SK-N-DZ (cell line): ENCODE measurements at regions not wholly inside any gene's neighbourhood (a gene's known extent, or its start where the extent isn't known, plus 50 kb on each side); places are given as distances from the start of the nearest gene placed in this dataset.
"Not testable (repeated sequence)": the region's sequence is repeated elsewhere in the genome, so short reads cannot be mapped to it uniquely, and the experiment has no call there.

ENCODE experiments used
- DNase-seq: peaks from one replicate; pipeline ENCODE4 v3.0.0-alpha.2; 2015; ENCODE audit warnings: low spot score

- DNase-seq: no peak
Measured at GRCh38 chr13:108003626-108004025, 211.7 kb downstream of the LIG4 start.

GRCh38 chr13:108000998-108001397 is 214.3 kb downstream of the LIG4 start:
- DNase-seq: no peak

GRCh38 chr13:107999751-108000150 is 215.6 kb downstream of the LIG4 start:
- no peak for DNase-seq

- no peak for DNase-seq
Measured at GRCh38 chr13:107994137-107994536, 221.2 kb downstream of the LIG4 start.

GRCh38 chr13:107993239-107993949 is 221.9 kb downstream of the LIG4 start:
- no peak for DNase-seq

GRCh38 chr13:107992542-107992941 is 222.8 kb downstream of the LIG4 start:
- DNase-seq: no peak

- no peak for DNase-seq
Measured at GRCh38 chr13:107977071-107977574, 238.2 kb downstream of the LIG4 start.

GRCh38 chr13:107976628-107977027 is 238.7 kb downstream of the LIG4 start:
- no peak for DNase-seq

GRCh38 chr13:107974409-107974808 is 240.9 kb downstream of the LIG4 start:
- DNase-seq: no peak

DNA sequence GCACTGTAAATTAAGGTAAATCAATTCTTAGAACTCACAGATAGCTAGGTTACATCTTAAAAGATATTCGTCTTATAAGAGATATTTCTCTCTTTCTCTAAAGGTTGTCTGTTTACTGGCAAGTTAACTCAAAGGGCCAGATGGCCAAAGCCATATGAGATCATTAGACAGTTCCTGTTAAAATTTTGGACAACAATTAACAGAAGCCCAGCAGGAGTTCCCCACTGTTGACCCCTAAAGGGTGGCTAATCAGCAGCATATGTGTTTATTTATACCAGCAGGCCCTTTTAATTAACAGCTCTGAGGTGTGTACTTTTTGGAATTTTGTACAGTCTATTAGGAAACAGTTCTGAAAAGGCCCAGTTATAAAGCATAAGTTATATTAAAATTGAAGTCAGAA is 245.8 kb downstream of the LIG4 start:
- no peak for DNase-seq

GRCh38 chr13:107968470-107968869 is 246.9 kb downstream of the LIG4 start:
- DNase-seq: no peak

GRCh38 chr13:107964395-107964794 is 250.9 kb downstream of the LIG4 start:
- no peak for DNase-seq

DNA sequence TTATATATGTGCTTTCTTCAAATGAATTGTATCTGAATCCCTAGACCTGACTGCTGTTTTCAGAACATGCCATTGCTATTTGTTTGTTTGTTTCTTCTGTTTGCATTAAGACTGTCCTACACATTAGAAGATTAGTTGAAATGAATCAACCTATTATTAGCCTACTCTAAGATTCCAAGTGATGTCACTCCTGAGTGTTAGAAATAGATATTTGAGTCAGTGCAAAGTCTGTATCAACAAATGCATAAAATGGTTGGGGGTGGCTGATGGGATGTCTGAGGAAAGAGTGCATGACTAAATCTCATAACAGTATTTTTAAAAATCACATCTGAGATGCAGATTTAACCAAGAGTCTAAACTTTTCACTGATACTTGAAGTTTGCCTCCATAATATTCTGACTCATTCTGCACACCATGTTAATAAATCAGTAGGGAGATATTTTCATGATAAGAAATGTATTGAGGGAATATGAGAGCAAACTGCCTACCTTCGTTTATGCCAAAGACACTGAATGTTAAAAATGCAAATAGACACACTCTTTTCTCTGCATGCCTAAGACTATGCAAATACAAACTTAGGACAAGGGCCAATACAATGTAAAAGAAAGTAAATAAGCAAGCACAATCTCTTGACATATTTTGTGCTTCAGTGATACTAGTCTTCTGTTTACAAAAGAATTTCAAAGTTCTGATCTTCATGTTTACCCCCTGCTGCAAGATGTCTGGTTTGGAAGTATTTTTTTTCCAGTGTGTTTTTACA is 253.3 kb downstream of the LIG4 start:
- DNase-seq: no peak

GRCh38 chr13:107960301-107960700 is 255.0 kb downstream of the LIG4 start:
- DNase-seq: no peak

- no peak for DNase-seq
Measured at GRCh38 chr13:107956889-107957288, 258.4 kb downstream of the LIG4 start.

DNA sequence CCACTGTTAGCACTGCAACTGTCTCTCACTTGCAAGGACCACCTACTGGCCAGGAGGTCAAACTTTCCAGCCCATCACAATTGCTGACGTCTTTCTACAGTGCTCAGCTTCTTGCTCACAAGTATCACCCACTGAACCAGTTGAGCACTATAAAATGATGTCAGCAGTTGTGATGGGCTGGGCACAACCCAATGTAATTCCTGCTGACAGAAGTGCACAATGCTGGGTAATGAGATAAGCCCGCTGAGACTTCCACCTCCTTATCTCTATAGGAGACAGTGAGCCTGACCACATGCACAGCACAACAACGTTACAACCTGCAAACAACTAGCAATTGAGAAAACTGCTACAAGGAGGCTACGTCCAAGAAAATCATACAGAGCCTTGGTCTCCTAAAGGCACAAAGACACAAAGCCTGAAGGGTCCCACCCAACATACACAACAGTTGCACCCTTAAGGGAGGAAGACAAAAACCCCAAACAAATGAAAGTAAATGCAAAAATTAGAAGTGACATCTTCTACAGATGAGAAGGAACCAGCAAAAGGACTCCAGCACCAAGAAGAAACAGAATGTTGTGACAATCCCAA is 273.2 kb downstream of the LIG4 start:
- DNase-seq: no peak

- DNase-seq: no peak
Measured at GRCh38 chr13:107941345-107942029, 273.8 kb downstream of the LIG4 start.

GRCh38 chr13:107937848-107938247 is 277.5 kb downstream of the LIG4 start:
- no peak for DNase-seq

DNA sequence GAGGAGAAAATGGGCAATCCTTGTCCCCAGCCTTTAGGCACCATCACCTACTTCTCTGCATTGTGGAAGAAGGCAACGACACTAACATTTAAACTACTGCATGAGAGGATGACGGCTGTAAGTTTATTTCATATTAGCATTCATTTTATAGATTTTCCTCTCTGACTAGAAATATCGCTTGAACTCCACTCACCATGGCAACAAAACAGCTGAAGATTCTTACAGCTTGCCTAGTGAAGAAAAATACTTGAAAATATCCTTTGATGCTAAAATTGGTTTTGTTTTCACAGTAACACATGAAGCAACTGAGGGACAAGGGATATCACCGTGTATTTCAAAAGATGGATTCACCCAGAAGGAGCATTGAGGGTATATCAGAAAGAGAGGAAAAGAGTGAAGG is 284.3 kb downstream of the LIG4 start:
- DNase-seq: no peak

- no peak for DNase-seq
Measured at GRCh38 chr13:107928762-107929161, 286.6 kb downstream of the LIG4 start.

DNA sequence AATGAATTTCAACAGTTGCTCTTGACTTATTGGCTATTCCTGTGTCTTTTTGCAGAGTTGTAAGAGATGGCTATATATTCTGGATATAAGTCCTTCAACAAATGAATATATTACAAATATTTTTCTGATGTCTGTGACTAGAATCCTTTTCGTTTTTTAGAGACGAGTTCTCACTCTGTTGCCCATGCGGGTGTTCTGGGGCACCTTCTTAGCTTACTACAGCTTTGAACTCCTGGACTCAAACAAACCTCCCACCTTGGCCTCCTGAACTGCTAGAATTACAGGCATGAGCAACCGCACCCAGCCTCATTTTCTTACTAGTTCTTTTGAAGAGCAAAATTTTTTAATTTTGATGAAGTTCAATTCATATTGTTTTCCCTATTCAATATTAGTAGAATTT is 287.8 kb downstream of the LIG4 start:
- no peak for DNase-seq

GRCh38 chr13:107926515-107926914 is 288.8 kb downstream of the LIG4 start:
- DNase-seq: not testable (repeated sequence)
